Kidney (tissue), 13 donors: ENCODE measurements at regions not wholly inside any gene's neighbourhood (a gene's known extent, or its start where the extent isn't known, plus 50 kb on each side); places are given as distances from the start of the nearest gene placed in this dataset.
"Not testable (repeated sequence)": the region's sequence is repeated elsewhere in the genome, so short reads cannot be mapped to it uniquely, and the experiment has no call there.

Experiments used
- DNase-seq, 5 donors: peaks; one replicate each; pipeline ENCODE4 v3.0.0-alpha.2; 2013 to 2020
- FAIRE-seq: peaks from 2 replicates; lab custom pipeline; 2012; peaks lifted over from hg19 to GRCh38; lab: Jason Lieb, UNC
- H3K27ac ChIP-seq, 2 donors: one replicate each; pipeline ENCODE4 v1.7.0; 2013; ENCODE audit warnings: low read depth in 2 of 2, low read length in 2 of 2, inconsistent platforms in 1 of 2
- H3K27me3 ChIP-seq: one replicate; pipeline ENCODE4 v1.7.1; 2013; ENCODE audit warnings: low read length, inconsistent platforms; ENCODE audit not compliant: control insufficient read depth, insufficient read depth
- H3K36me3 ChIP-seq, 3 donors: one replicate each; pipeline versions ENCODE4 v1.7.0 to v1.7.1; 2013; ENCODE audit warnings: low read length in 3 of 3, control low read depth in 1 of 3, inconsistent platforms in 1 of 3; ENCODE audit not compliant: insufficient read depth in 3 of 3, control insufficient read depth in 2 of 3
- H3K4me1 ChIP-seq, 3 donors: one replicate each; pipeline versions ENCODE4 v1.7.0 to v1.7.1; 2013; ENCODE audit warnings: low read length in 3 of 3, inconsistent platforms in 1 of 3, low read depth in 1 of 3; ENCODE audit not compliant: control insufficient read depth in 2 of 3, insufficient read depth in 2 of 3
- H3K4me3 ChIP-seq, 3 donors: one replicate each; pipeline versions ENCODE4 v1.7.0 to v1.8.1; 2013; ENCODE audit warnings: low read length in 3 of 3, control low read depth in 1 of 3, inconsistent platforms in 1 of 3
- H3K9ac ChIP-seq, 3 donors: one replicate each; pipeline versions ENCODE4 v1.7.0 to v1.7.1; 2013; ENCODE audit warnings: low read length in 3 of 3, control low read depth in 1 of 3, inconsistent platforms in 1 of 3
- H3K9me3 ChIP-seq, 3 donors: one replicate each; pipeline versions ENCODE4 v1.7.0 to v1.7.1; 2013; ENCODE audit warnings: low read length in 3 of 3, control low read depth in 1 of 3, inconsistent platforms in 1 of 3; ENCODE audit not compliant: control insufficient read depth in 2 of 3, insufficient read depth in 1 of 3
- CTCF ChIP-seq: IDR thresholded peaks from 3 replicates; pipeline ENCODE4 v1.5.1; 2012; ENCODE audit warnings: mild to moderate bottlenecking, moderate library complexity, borderline replicate concordance; ENCODE audit not compliant: insufficient read depth; ENCODE audit errors: extremely low read depth
- intact Hi-C: fragments of 100-400 bp; cut with DNase I; formaldehyde crosslinking; loops from one replicate; pipeline ENCODE4 v1.11.1; 2022
- donor health status: control.
- donor health status: control.
- donor health status: control.
- donor health status: control.
- donor health status: control.
- donor health status: DM: yes; HTN: yes; CAD: no.
- donor health status: Normal renal cell carcinoma (clear cell type).

GRCh38 chr9:134532084-134532483 lies 109.5 kb upstream of the COL5A1 start:
- Histone ChIP-seq H3K9me3 (peaks cover 0 to 11% (median 0%) of the 10 kb centered on the region in 3 donors), H3K9ac (no peak overlapping the region), H3K4me3 (no peak overlapping the region), H3K27me3 (no peaks in the 10 kb centered on the region), H3K27ac (no peak overlapping the region), H3K4me1 (no peaks in the 10 kb centered on the region), H3K36me3 (no peaks in the 10 kb centered on the region)
- intact Hi-C loops = no loop called here
- DNase-seq (peak in 2 of 5 donors; percentile 6 to 23), FAIRE-seq (no peak)
- no peak for TF ChIP-seq CTCF

GRCh38 chr9:134532661-134533060 lies 108.9 kb upstream of the COL5A1 start:
- peaks cover 0 to 11% (median 0%) of the 10 kb centered on the region in 3 donors for H3K9me3 ChIP-seq
- DNase-seq, H3K27ac ChIP-seq, H3K4me3 ChIP-seq, FAIRE-seq, H3K4me1 ChIP-seq, intact Hi-C loops, H3K36me3 ChIP-seq, H3K9ac ChIP-seq, H3K27me3 ChIP-seq: not testable (repeated sequence)

GRCh38 chr9:134533850-134534588 lies 107.6 kb upstream of the COL5A1 start:
- Histone ChIP-seq H3K27me3 (no peaks in the 10 kb centered on the region), H3K4me3 (no peak overlapping the region), H3K27ac (no peak overlapping the region), H3K9me3 (peaks cover 0 to 11% (median 0%) of the 10 kb centered on the region in 3 donors), H3K9ac (no peak overlapping the region), H3K36me3 (no peaks in the 10 kb centered on the region), H3K4me1 (no peaks in the 10 kb centered on the region)
- intact Hi-C loops = no loop called here
- TF ChIP-seq CTCF = no peak
- DNase-seq (peak in 3 of 5 donors; percentile 6 to 56 (median 18)), FAIRE-seq (no peak)

GRCh38 chr9:134534661-134535080 lies 106.9 kb upstream of the COL5A1 start:
- H3K9me3 ChIP-seq = peaks cover 0 to 11% (median 0%) of the 10 kb centered on the region in 3 donors

More at GRCh38 chr9:134534661-134535080, 106.9 kb upstream of the COL5A1 start:
- FAIRE-seq = no peak
- no peaks in the 10 kb centered on the region for H3K4me1 ChIP-seq
- no peak overlapping the region for H3K4me3 ChIP-seq
- H3K36me3 ChIP-seq = no peaks in the 10 kb centered on the region
- TF ChIP-seq CTCF = no peak
- DNase-seq = peak in 2 of 5 donors; percentile 8 to 22
- no peaks in the 10 kb centered on the region for H3K27me3 ChIP-seq
- no peak overlapping the region for H3K27ac ChIP-seq
- H3K9ac ChIP-seq = no peak overlapping the region
- intact Hi-C loops = no loop called here
